Epithelial cell of esophagus (primary cell): ENCODE measurements at regions not wholly inside any gene's neighbourhood (a gene's known extent, or its start where the extent isn't known, plus 50 kb on each side); places are given as distances from the start of the nearest gene placed in this dataset.

Experiments used
- DNase-seq: peaks from one replicate; pipeline ENCODE4 v3.0.0; 2010; ENCODE audit warnings: low read depth
- H3K4me3 ChIP-seq: 2 replicates; pipeline ENCODE4 v1.5.1; 2011; ENCODE audit warnings: mild to moderate bottlenecking, low read length, control low read depth
- CTCF ChIP-seq: IDR thresholded peaks from 2 replicates; pipeline ENCODE4 v1.5.1; 2011; ENCODE audit warnings: low read depth, mild to moderate bottlenecking, low read length, control low read depth, inconsistent platforms; ENCODE audit not compliant: insufficient read depth; ENCODE audit errors: missing control alignments

GRCh38 chr7:10727636-10728035 is 246.0 kb upstream of the PHF14 start:
- H3K4me3 ChIP-seq = no peak overlapping the region
- no peak for TF ChIP-seq CTCF
- no peak for DNase-seq

- H3K4me3 ChIP-seq = no peak overlapping the region
- DNase-seq = no peak
- no peak for TF ChIP-seq CTCF
Observed at GRCh38 chr7:10731253-10731773, 242.4 kb upstream of the PHF14 start.

- DNase-seq = no peak
- no peak for TF ChIP-seq CTCF
- H3K4me3 ChIP-seq = no peak overlapping the region
Observed at GRCh38 chr7:10733747-10734146, 239.9 kb upstream of the PHF14 start.

- no peak for TF ChIP-seq CTCF
- no peak for DNase-seq
- no peak overlapping the region for H3K4me3 ChIP-seq
Observed at GRCh38 chr7:10734595-10734994, 239.1 kb upstream of the PHF14 start.

GRCh38 chr7:10739401-10739800 is 234.3 kb upstream of the PHF14 start:
- no peak overlapping the region for H3K4me3 ChIP-seq
- TF ChIP-seq CTCF = no peak
- DNase-seq = no peak

GRCh38 chr7:10740805-10741204 is 232.9 kb upstream of the PHF14 start:
- no peak for DNase-seq
- TF ChIP-seq CTCF = no peak

GRCh38 chr7:10756981-10757380 is 216.7 kb upstream of the PHF14 start:
- DNase-seq = no peak
- no peak for TF ChIP-seq CTCF
- no peak overlapping the region for H3K4me3 ChIP-seq

More at GRCh38 chr7:10740805-10741204, 232.9 kb upstream of the PHF14 start:
- no peak overlapping the region for H3K4me3 ChIP-seq
